ENCODE measurements at regions not wholly inside any gene's neighbourhood (a gene's known extent, or its start where the extent isn't known, plus 50 kb on each side); places are given as distances from the start of the nearest gene placed in this dataset.

DNA sequence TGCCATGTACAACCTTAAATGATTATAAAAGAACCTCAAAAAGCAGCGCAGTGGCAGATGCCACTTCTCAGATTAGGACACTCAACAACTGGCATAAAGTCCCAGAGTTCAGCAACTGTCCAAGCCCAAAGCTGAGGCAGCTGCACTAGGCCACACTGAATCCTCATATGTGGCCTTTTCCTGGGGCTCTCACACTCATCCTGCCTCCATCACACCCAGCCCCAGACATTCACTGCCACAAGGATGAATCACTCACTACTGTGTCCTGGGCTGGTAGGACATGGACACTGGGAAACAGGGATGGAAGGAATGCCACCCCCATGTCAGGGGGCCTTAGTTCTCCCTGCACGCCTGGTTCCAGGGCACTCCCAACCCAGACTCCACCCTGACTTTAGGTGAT lies 547.7 kb downstream of the TNS3 start:
- Mint-ChIP-seq H3K4me3 (no peak overlapping the region), H3K4me1 (peaks cover 8% of the 10 kb centered on the region), H3K9me3 (no peaks in the 10 kb centered on the region), H3K36me3 (ENCODE audit: low read depth) (no peaks in the 10 kb centered on the region), H3K27ac (no peak overlapping the region), H3K27me3 (ENCODE audit: insufficient read depth, low read depth, poor library complexity) (peaks cover under 1% of the 10 kb centered on the region)
- no peak overlapping the region for H3K4me2 ChIP-seq
- H3K27ac ChIP-seq (ENCODE audit: low read depth): no peak overlapping the region
- no peak overlapping the region for H3K4me3 ChIP-seq
- no peaks in the 10 kb centered on the region for H3K9me2 ChIP-seq (ENCODE audit: insufficient read depth)
- no peaks in the 10 kb centered on the region for H3K27me3 ChIP-seq (ENCODE audit: insufficient read depth)
- 0 out of 2 replicates have a peak, but pooled peaks cover under 1% of the 10 kb centered on the region for H3F3A ChIP-seq (replicated peaks; ENCODE audit: low read depth)
- ATAC-seq (no peak), DNase-seq (ENCODE audit: low spot score) (no peak)
- TF ChIP-seq POLR2AphosphoS5 (IDR thresholded peaks at IDR 0.05; ENCODE audit: low read depth) (no peak), STAT1 (IDR thresholded peaks at IDR 0.05; ENCODE audit: unreplicated experiment) (no peak), ZNF114 (CRISPR knock-in tag; IDR thresholded peaks at IDR 0.05) (no peak)
- TF ChIP-seq, protein P1, sequence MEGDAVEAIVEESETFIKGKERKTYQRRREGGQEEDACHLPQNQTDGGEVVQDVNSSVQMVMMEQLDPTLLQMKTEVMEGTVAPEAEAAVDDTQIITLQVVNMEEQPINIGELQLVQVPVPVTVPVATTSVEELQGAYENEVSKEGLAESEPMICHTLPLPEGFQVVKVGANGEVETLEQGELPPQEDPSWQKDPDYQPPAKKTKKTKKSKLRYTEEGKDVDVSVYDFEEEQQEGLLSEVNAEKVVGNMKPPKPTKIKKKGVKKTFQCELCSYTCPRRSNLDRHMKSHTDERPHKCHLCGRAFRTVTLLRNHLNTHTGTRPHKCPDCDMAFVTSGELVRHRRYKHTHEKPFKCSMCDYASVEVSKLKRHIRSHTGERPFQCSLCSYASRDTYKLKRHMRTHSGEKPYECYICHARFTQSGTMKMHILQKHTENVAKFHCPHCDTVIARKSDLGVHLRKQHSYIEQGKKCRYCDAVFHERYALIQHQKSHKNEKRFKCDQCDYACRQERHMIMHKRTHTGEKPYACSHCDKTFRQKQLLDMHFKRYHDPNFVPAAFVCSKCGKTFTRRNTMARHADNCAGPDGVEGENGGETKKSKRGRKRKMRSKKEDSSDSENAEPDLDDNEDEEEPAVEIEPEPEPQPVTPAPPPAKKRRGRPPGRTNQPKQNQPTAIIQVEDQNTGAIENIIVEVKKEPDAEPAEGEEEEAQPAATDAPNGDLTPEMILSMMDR (conservative IDR thresholded peaks at IDR 0.05; ENCODE audit: low read depth in 2 of 2): no peak
- H3K79me2 ChIP-seq (replicated peaks; ENCODE audit: insufficient read depth): no peaks in the 10 kb centered on the region
- no peaks in the 10 kb centered on the region for H3K36me3 ChIP-seq (ENCODE audit: insufficient read depth)
- no peak overlapping the region for H2AFZ ChIP-seq
- H4K20me1 ChIP-seq (replicated peaks; ENCODE audit: insufficient read depth): no peaks in the 10 kb centered on the region
- peaks cover 2% of the 10 kb centered on the region for H3K4me1 ChIP-seq (ENCODE audit: insufficient read depth)

DNA sequence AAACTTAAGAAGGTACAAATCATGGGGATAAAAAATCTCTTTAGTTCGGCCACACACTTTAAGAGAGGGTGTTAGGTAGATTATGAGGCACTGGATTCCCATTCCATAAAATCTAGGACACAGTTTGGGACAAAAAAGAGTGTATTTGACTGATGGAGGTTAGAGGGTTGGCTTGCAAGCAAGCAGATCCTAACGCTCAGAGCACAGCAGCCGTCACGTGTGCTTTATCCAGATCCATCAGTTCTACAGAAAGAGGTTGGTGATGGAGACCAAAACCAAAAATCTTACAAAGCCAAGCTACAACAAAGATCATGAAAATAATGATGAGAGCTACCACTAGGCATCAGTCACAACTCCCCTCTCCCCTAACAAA lies 549.4 kb downstream of the TNS3 start:
- no peak for ATAC-seq
- no peaks in the 10 kb centered on the region for H3K27me3 Mint-ChIP-seq (ENCODE audit: insufficient read depth, low read depth, poor library complexity)
- no peaks in the 10 kb centered on the region for H3K4me1 ChIP-seq (ENCODE audit: insufficient read depth)
- no peaks in the 10 kb centered on the region for H3K79me2 ChIP-seq (replicated peaks; ENCODE audit: insufficient read depth)
- H3K9me3 Mint-ChIP-seq: no peaks in the 10 kb centered on the region
- no peak for DNase-seq (ENCODE audit: low spot score)
- no peak overlapping the region for H3K4me3 Mint-ChIP-seq
- no peak overlapping the region for H3K27ac Mint-ChIP-seq
- H3K4me1 Mint-ChIP-seq: no peaks in the 10 kb centered on the region
- H3K4me3 ChIP-seq: no peak overlapping the region
- H3K36me3 Mint-ChIP-seq (ENCODE audit: low read depth): no peaks in the 10 kb centered on the region
- no peak overlapping the region for H3K4me2 ChIP-seq
- no peaks in the 10 kb centered on the region for H3K27me3 ChIP-seq (ENCODE audit: insufficient read depth)
- no peaks in the 10 kb centered on the region for H4K20me1 ChIP-seq (replicated peaks; ENCODE audit: insufficient read depth)
- H3F3A ChIP-seq (replicated peaks; ENCODE audit: low read depth): no peaks in the 10 kb centered on the region
- 0 out of 2 replicates have a peak, but pooled peaks cover 6% of the 10 kb centered on the region for H3K9me2 ChIP-seq (ENCODE audit: insufficient read depth)
- no peak overlapping the region for H3K27ac ChIP-seq (ENCODE audit: low read depth)
- H2AFZ ChIP-seq: no peak overlapping the region
- no peaks in the 10 kb centered on the region for H3K36me3 ChIP-seq (ENCODE audit: insufficient read depth)
- TF ChIP-seq, protein P2, sequence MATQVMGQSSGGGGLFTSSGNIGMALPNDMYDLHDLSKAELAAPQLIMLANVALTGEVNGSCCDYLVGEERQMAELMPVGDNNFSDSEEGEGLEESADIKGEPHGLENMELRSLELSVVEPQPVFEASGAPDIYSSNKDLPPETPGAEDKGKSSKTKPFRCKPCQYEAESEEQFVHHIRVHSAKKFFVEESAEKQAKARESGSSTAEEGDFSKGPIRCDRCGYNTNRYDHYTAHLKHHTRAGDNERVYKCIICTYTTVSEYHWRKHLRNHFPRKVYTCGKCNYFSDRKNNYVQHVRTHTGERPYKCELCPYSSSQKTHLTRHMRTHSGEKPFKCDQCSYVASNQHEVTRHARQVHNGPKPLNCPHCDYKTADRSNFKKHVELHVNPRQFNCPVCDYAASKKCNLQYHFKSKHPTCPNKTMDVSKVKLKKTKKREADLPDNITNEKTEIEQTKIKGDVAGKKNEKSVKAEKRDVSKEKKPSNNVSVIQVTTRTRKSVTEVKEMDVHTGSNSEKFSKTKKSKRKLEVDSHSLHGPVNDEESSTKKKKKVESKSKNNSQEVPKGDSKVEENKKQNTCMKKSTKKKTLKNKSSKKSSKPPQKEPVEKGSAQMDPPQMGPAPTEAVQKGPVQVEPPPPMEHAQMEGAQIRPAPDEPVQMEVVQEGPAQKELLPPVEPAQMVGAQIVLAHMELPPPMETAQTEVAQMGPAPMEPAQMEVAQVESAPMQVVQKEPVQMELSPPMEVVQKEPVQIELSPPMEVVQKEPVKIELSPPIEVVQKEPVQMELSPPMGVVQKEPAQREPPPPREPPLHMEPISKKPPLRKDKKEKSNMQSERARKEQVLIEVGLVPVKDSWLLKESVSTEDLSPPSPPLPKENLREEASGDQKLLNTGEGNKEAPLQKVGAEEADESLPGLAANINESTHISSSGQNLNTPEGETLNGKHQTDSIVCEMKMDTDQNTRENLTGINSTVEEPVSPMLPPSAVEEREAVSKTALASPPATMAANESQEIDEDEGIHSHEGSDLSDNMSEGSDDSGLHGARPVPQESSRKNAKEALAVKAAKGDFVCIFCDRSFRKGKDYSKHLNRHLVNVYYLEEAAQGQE (IDR thresholded peaks at IDR 0.05; ENCODE audit: unreplicated experiment): no peak
- TF ChIP-seq, protein P3, sequence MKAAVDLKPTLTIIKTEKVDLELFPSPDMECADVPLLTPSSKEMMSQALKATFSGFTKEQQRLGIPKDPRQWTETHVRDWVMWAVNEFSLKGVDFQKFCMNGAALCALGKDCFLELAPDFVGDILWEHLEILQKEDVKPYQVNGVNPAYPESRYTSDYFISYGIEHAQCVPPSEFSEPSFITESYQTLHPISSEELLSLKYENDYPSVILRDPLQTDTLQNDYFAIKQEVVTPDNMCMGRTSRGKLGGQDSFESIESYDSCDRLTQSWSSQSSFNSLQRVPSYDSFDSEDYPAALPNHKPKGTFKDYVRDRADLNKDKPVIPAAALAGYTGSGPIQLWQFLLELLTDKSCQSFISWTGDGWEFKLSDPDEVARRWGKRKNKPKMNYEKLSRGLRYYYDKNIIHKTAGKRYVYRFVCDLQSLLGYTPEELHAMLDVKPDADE (IDR thresholded peaks at IDR 0.05): no peak
- TF ChIP-seq STAT1 (IDR thresholded peaks at IDR 0.05; ENCODE audit: unreplicated experiment) (no peak), ZNF114 (CRISPR knock-in tag; IDR thresholded peaks at IDR 0.05) (no peak), EZH2phosphoT487 (IDR thresholded peaks at IDR 0.05; ENCODE audit: unreplicated experiment) (no peak), CREB1 (CRISPR knock-in tag; IDR thresholded peaks at IDR 0.05; ENCODE audit: low read depth) (no peak)
- TF ChIP-seq, protein P1 (conservative IDR thresholded peaks at IDR 0.05; ENCODE audit: low read depth in 2 of 2): no peak
